GM18511 (cell line): ENCODE measurements at regions not wholly inside any gene's neighbourhood (a gene's known extent, or its start where the extent isn't known, plus 50 kb on each side); places are given as distances from the start of the nearest gene placed in this dataset.
"Not testable (repeated sequence)": the region's sequence is repeated elsewhere in the genome, so short reads cannot be mapped to it uniquely, and the experiment has no call there.

Source experiments
- ATAC-seq: cut with Tn5 transposase; IDR thresholded peaks from one replicate; pipeline ENCODE4 v1.9.1; 2021; ENCODE audit warnings: mild to moderate bottlenecking, moderate library complexity; ENCODE audit not compliant: unreplicated experiment

- no peak for ATAC-seq
These were observed 1031.8 kb upstream of the ZEB2 start for GRCh38 chr2:145551686-145552085.

GRCh38 chr2:145548479-145548878, 1028.6 kb upstream of the ZEB2 start:
- ATAC-seq, result no peak

GRCh38 chr2:145547620-145548019, 1027.7 kb upstream of the ZEB2 start:
- ATAC-seq, result no peak

GRCh38 chr2:145546091-145546490, 1026.2 kb upstream of the ZEB2 start:
- no peak for ATAC-seq

- ATAC-seq, result no peak
These were observed 1023.9 kb upstream of the ZEB2 start for GRCh38 chr2:145543856-145544255.

- no peak for ATAC-seq
These were observed 1023.2 kb upstream of the ZEB2 start for GRCh38 chr2:145543155-145543554.

- no peak for ATAC-seq
These were observed 1021.1 kb upstream of the ZEB2 start for GRCh38 chr2:145541028-145541427.

GRCh38 chr2:145538661-145539350, 1018.9 kb upstream of the ZEB2 start:
- ATAC-seq, result no peak

- ATAC-seq, result no peak
These were observed 1010.7 kb upstream of the ZEB2 start for GRCh38 chr2:145530653-145531052.

GRCh38 chr2:145524836-145525235, 1004.9 kb upstream of the ZEB2 start:
- no peak for ATAC-seq

GRCh38 chr2:145524303-145524702, 1004.4 kb upstream of the ZEB2 start:
- ATAC-seq, result no peak

GRCh38 chr2:145519254-145519653, 999.3 kb upstream of the ZEB2 start:
- ATAC-seq, result not testable (repeated sequence)

GRCh38 chr2:145511946-145512345, 992.0 kb upstream of the ZEB2 start:
- ATAC-seq, result no peak

GRCh38 chr2:145503511-145503910, 983.6 kb upstream of the ZEB2 start:
- no peak for ATAC-seq

GRCh38 chr2:145501920-145502319, 982.0 kb upstream of the ZEB2 start:
- no peak for ATAC-seq

GRCh38 chr2:145495590-145495989, 975.7 kb upstream of the ZEB2 start:
- no peak for ATAC-seq

GRCh38 chr2:145494441-145494840, 974.5 kb upstream of the ZEB2 start:
- ATAC-seq, result no peak

- ATAC-seq, result no peak
These were observed 968.7 kb upstream of the ZEB2 start for GRCh38 chr2:145488571-145488970.

GRCh38 chr2:145484448-145485097, 964.7 kb upstream of the ZEB2 start:
- no peak for ATAC-seq

GRCh38 chr2:145483854-145484253, 963.9 kb upstream of the ZEB2 start:
- ATAC-seq, result no peak

GRCh38 chr2:145481334-145481922, 961.5 kb upstream of the ZEB2 start:
- no peak for ATAC-seq

GRCh38 chr2:145464866-145465265, 944.9 kb upstream of the ZEB2 start:
- no peak for ATAC-seq
